HCT116 (cell line): ENCODE measurements at regions not wholly inside any gene's neighbourhood (a gene's known extent, or its start where the extent isn't known, plus 50 kb on each side); places are given as distances from the start of the nearest gene placed in this dataset.

Experiments
- ATAC-seq: fragments of 200-7000 bp; cut with Tn5 transposase; 2 replicates; pipeline ENCODE4 v1.9.1; 2020; ENCODE audit warnings: mild to moderate bottlenecking, moderate library complexity
- BruUV-seq: library from RNA; stranded (reverse); fragments of 400-500 nt; replicated peaks from 2 replicates; lab custom pipeline; 2021; lab: Mats Ljungman, UMichigan
- CTCF ChIA-PET: fragments of 300-600 bp; sonication (Branson Sonifier 250); formaldehyde crosslinking; loops from one replicate; lab custom pipeline; 2021; ENCODE audit warnings: antibody characterized with exemption; lab: Charles Lee
- POLR2A ChIA-PET: fragments of 300-600, 350-600 bp; sonication (Branson Sonifier 250); formaldehyde crosslinking; loops from one replicate; lab custom pipeline; 2021; ENCODE audit warnings: antibody characterized with exemption; lab: Charles Lee
- RAD21 ChIA-PET, 2 experiments: fragments of 300-600 bp; sonication (Branson Sonifier 250); formaldehyde crosslinking; loops; one replicate each; lab custom pipeline; 2023; ENCODE audit warnings: low total read pairs in 2 of 2; ENCODE audit not compliant: uncharacterized antibody in 2 of 2, unreplicated experiment in 2 of 2, low non-redundant PET in 1 of 2; lab: Charles Lee
- DNase-seq: peaks from one replicate; pipeline ENCODE4 v3.0.0-alpha.2; 2010; ENCODE audit warnings: low read depth, low spot score
- H2AFZ ChIP-seq: fragments of 200-600 bp; shearing (Covaris generic), sonication (generic); 2 replicates; pipeline ENCODE4 v1.6.1; 2017; ENCODE audit warnings: low read depth, mixed run types, mixed read lengths, antibody characterized with exemption, low read length; ENCODE audit not compliant: poor library complexity, severe bottlenecking
- H3K27ac ChIP-seq: 2 replicates; pipeline ENCODE4 v1.5.1; 2012; ENCODE audit warnings: low read depth, low read length
- H3K27me3 ChIP-seq: fragments of 200-600 bp; sonication (generic); 2 replicates; pipeline ENCODE4 v1.6.1; 2016; ENCODE audit warnings: mixed run types, low read length, mixed read lengths; ENCODE audit not compliant: insufficient read depth
- H3K36me3 ChIP-seq, 2 experiments: fragments of 200-500 bp in 1 of 2; fragments of 200-600 bp in 1 of 2; sonication (Bioruptor generic) in 1 of 2; sonication (generic) in 1 of 2; 2 replicates each; pipeline versions ENCODE4 v1.5.1 to v1.6.1; 2014 to 2016; ENCODE audit warnings: low read length in 2 of 2, inconsistent platforms in 1 of 2, mixed read lengths in 1 of 2, mixed run types in 1 of 2; ENCODE audit not compliant: insufficient read depth in 2 of 2, control insufficient read depth in 1 of 2
- H3K4me1 ChIP-seq, 2 experiments: fragments of 200-600 bp in 1 of 2; sonication (generic) in 1 of 2; 2 replicates each; pipeline versions ENCODE4 v1.5.1 to v1.6.1; 2012 to 2017; ENCODE audit warnings: low read length in 2 of 2, inconsistent platforms in 1 of 2, mild to moderate bottlenecking in 1 of 2, mixed read lengths in 1 of 2, mixed run types in 1 of 2, moderate library complexity in 1 of 2; ENCODE audit not compliant: insufficient read depth in 2 of 2, control insufficient read depth in 1 of 2
- H3K4me2 ChIP-seq: fragments of 200-600 bp; sonication (generic); 2 replicates; pipeline ENCODE4 v1.6.1; 2017; ENCODE audit warnings: mixed run types, low read length, mixed read lengths
- H3K4me3 ChIP-seq, 2 experiments: fragments of 200-600 bp in 1 of 2; sonication (generic) in 1 of 2; replicated peaks in 1 of 2; 2 replicates each; pipeline ENCODE4 v1.5.1; 2011 to 2016; ENCODE audit warnings: low read length in 2 of 2, control low read depth in 1 of 2, low read depth in 1 of 2, mild to moderate bottlenecking in 1 of 2, mixed read lengths in 1 of 2, mixed run types in 1 of 2
- H3K79me2 ChIP-seq: fragments of 200-600 bp; sonication (generic); 2 replicates; pipeline ENCODE4 v1.6.1; 2017; ENCODE audit warnings: mild to moderate bottlenecking, mixed run types, low read length, moderate library complexity, mixed read lengths; ENCODE audit not compliant: insufficient read depth
- H3K9ac ChIP-seq: fragments of 200-600 bp; sonication (generic); 2 replicates; pipeline ENCODE4 v1.6.1; 2016; ENCODE audit warnings: low read length, mixed read lengths
- H3K9me2 ChIP-seq: fragments of 200-600 bp; sonication (generic), shearing (Covaris generic); 2 replicates; pipeline ENCODE4 v1.6.1; 2017; ENCODE audit warnings: mixed run types, mild to moderate bottlenecking, moderate library complexity; ENCODE audit not compliant: insufficient read depth
- H3K9me3 ChIP-seq, 2 experiments: fragments of 200-500 bp in 1 of 2; fragments of 200-600 bp in 1 of 2; sonication (Bioruptor generic) in 1 of 2; sonication (generic) in 1 of 2; 2 replicates each; pipeline ENCODE4 v1.6.1; 2014 to 2017; ENCODE audit warnings: low read length in 2 of 2, mixed read lengths in 2 of 2, inconsistent platforms in 1 of 2, low read depth in 1 of 2, mild to moderate bottlenecking in 1 of 2, mixed run types in 1 of 2, moderate library complexity in 1 of 2; ENCODE audit not compliant: control insufficient read depth in 1 of 2, insufficient read depth in 1 of 2
- H4K20me1 ChIP-seq: fragments of 200-600 bp; sonication (generic), shearing (Covaris generic); 2 replicates; pipeline ENCODE4 v1.6.1; 2017; ENCODE audit warnings: mixed run types, mild to moderate bottlenecking, moderate library complexity; ENCODE audit not compliant: insufficient read depth
- ATF3 ChIP-seq: IDR thresholded peaks from 2 replicates; pipeline ENCODE4 v1.6.1; 2012
- CBX3 ChIP-seq: IDR thresholded peaks from 2 replicates; pipeline ENCODE4 v1.6.1; 2012; ENCODE audit warnings: low read depth
- ELF1 ChIP-seq: IDR thresholded peaks from 2 replicates; pipeline ENCODE4 v1.6.1; 2012; ENCODE audit warnings: low read depth, borderline replicate concordance
- EZH2phosphoT487 ChIP-seq: fragments of 200-600 bp; IDR thresholded peaks from 2 replicates; pipeline ENCODE4 v1.6.1; 2018; ENCODE audit warnings: antibody characterized with exemption, borderline replicate concordance
- FOSL1 ChIP-seq: IDR thresholded peaks from 2 replicates; pipeline ENCODE4 v1.6.1; 2012; ENCODE audit warnings: low read depth
- JUND ChIP-seq: IDR thresholded peaks from 2 replicates; pipeline ENCODE4 v1.6.1; 2012
- POLR2AphosphoS5 ChIP-seq: IDR thresholded peaks from 2 replicates; pipeline ENCODE4 v1.6.1; 2011; ENCODE audit warnings: mild to moderate bottlenecking, low read depth, low read length, moderate library complexity
- RAD21 ChIP-seq: IDR thresholded peaks from 2 replicates; pipeline ENCODE4 v1.6.1; 2012; ENCODE audit warnings: low read depth, mild to moderate bottlenecking
- SP1 ChIP-seq: IDR thresholded peaks from 2 replicates; pipeline ENCODE4 v1.6.1; 2012; ENCODE audit warnings: low read depth
- intact Hi-C: fragments of 100-400 bp; cut with micrococcal nuclease; formaldehyde crosslinking; loops from 2 replicates; pipeline ENCODE4 v1.10.0; 2022
- TF ChIP-seq, protein P1 (sequence below): IDR thresholded peaks from 2 replicates; pipeline ENCODE4 v1.6.1; 2012; ENCODE audit warnings: low read depth
- TF ChIP-seq, protein P2 (sequence below): IDR thresholded peaks from 2 replicates; pipeline ENCODE4 v1.6.1; 2011; ENCODE audit warnings: mild to moderate bottlenecking, low read length, moderate library complexity; ENCODE audit not compliant: insufficient replicate concordance; ENCODE audit errors: extremely low read depth

GRCh38 chr10:63727636-63728035 is 206.4 kb downstream of the REEP3 start:
- POLR2A ChIA-PET: no interaction called here
- TF ChIP-seq EZH2phosphoT487 (no peak), SP1 (no peak), FOSL1 (no peak), ATF3 (no peak)
- TF ChIP-seq, protein P1, sequence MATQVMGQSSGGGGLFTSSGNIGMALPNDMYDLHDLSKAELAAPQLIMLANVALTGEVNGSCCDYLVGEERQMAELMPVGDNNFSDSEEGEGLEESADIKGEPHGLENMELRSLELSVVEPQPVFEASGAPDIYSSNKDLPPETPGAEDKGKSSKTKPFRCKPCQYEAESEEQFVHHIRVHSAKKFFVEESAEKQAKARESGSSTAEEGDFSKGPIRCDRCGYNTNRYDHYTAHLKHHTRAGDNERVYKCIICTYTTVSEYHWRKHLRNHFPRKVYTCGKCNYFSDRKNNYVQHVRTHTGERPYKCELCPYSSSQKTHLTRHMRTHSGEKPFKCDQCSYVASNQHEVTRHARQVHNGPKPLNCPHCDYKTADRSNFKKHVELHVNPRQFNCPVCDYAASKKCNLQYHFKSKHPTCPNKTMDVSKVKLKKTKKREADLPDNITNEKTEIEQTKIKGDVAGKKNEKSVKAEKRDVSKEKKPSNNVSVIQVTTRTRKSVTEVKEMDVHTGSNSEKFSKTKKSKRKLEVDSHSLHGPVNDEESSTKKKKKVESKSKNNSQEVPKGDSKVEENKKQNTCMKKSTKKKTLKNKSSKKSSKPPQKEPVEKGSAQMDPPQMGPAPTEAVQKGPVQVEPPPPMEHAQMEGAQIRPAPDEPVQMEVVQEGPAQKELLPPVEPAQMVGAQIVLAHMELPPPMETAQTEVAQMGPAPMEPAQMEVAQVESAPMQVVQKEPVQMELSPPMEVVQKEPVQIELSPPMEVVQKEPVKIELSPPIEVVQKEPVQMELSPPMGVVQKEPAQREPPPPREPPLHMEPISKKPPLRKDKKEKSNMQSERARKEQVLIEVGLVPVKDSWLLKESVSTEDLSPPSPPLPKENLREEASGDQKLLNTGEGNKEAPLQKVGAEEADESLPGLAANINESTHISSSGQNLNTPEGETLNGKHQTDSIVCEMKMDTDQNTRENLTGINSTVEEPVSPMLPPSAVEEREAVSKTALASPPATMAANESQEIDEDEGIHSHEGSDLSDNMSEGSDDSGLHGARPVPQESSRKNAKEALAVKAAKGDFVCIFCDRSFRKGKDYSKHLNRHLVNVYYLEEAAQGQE: no peak

GRCh38 chr10:63735305-63735704 is 214.1 kb downstream of the REEP3 start:
- Histone ChIP-seq H3K9me2 (no peaks in the 10 kb centered on the region), H3K27me3 (no peaks in the 10 kb centered on the region), H3K4me1 (peaks cover 11 to 12% of the 10 kb centered on the region in 2 experiments; a peak in 3 of 4 replicates), H3K9me3 (no peaks in the 10 kb centered on the region), H3K4me2 (no peak overlapping the region), H3K36me3 (no peaks in the 10 kb centered on the region), H3K79me2 (no peaks in the 10 kb centered on the region), H4K20me1 (no peaks in the 10 kb centered on the region), H3K4me3 (no peak overlapping the region), H2AFZ (no peak overlapping the region), H3K9ac (no peak overlapping the region), H3K27ac (no peak overlapping the region)
- ChIA-PET RAD21 (no interaction called here), POLR2A (no interaction called here), CTCF (interaction anchor here (1.8 kb wide), 1 partner anchor 32 kb away, joined by 6 read pairs; no protein-coding TSS in a partner anchor)
- ATAC-seq: no peak
- BruUV-seq: no TSS peak
- intact Hi-C loops: no loop called here
- no peak for DNase-seq
- TF ChIP-seq, protein P2, sequence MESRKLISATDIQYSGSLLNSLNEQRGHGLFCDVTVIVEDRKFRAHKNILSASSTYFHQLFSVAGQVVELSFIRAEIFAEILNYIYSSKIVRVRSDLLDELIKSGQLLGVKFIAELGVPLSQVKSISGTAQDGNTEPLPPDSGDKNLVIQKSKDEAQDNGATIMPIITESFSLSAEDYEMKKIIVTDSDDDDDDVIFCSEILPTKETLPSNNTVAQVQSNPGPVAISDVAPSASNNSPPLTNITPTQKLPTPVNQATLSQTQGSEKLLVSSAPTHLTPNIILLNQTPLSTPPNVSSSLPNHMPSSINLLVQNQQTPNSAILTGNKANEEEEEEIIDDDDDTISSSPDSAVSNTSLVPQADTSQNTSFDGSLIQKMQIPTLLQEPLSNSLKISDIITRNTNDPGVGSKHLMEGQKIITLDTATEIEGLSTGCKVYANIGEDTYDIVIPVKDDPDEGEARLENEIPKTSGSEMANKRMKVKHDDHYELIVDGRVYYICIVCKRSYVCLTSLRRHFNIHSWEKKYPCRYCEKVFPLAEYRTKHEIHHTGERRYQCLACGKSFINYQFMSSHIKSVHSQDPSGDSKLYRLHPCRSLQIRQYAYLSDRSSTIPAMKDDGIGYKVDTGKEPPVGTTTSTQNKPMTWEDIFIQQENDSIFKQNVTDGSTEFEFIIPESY: no peak
- TF ChIP-seq RAD21: no peak
- TF ChIP-seq POLR2AphosphoS5: no peak
- no peak for TF ChIP-seq CBX3
- TF ChIP-seq ELF1: no peak
- TF ChIP-seq, protein P1: no peak
- TF ChIP-seq JUND: no peak

More at GRCh38 chr10:63727636-63728035, 206.4 kb downstream of the REEP3 start:
- Histone ChIP-seq H3K36me3 (no peaks in the 10 kb centered on the region), H3K4me2 (no peak overlapping the region), H3K27ac (no peak overlapping the region), H3K4me3 (no peak overlapping the region), H3K27me3 (no peaks in the 10 kb centered on the region), H4K20me1 (no peaks in the 10 kb centered on the region), H3K4me1 (no peaks in the 10 kb centered on the region), H2AFZ (no peak overlapping the region), H3K9ac (no peak overlapping the region), H3K9me3 (no peaks in the 10 kb centered on the region), H3K9me2 (peaks cover 5% of the 10 kb centered on the region; the same call in 1 of the 2 replicates), H3K79me2 (no peaks in the 10 kb centered on the region)
- RAD21 ChIA-PET: no interaction called here
- DNase-seq: no peak
- BruUV-seq: no TSS peak
- ATAC-seq: no peak
- CTCF ChIA-PET: no interaction called here
- intact Hi-C loops: no loop called here
